22Rv1 (cell line): ENCODE measurements at regions not wholly inside any gene's neighbourhood (a gene's known extent, or its start where the extent isn't known, plus 50 kb on each side); places are given as distances from the start of the nearest gene placed in this dataset.

Source experiments
- ZFX ChIP-seq: fragments of 450-650 bp; IDR thresholded peaks from 2 replicates; pipeline ENCODE4 v1.6.1; 2017; ENCODE audit warnings: antibody characterized with exemption, borderline replicate concordance
- TF ChIP-seq, protein P1 (sequence below): fragments of 450-650 bp; IDR thresholded peaks from 2 replicates; pipeline ENCODE4 v1.5.1; 2017; ENCODE audit warnings: mild to moderate bottlenecking

- TF ChIP-seq, protein P1, sequence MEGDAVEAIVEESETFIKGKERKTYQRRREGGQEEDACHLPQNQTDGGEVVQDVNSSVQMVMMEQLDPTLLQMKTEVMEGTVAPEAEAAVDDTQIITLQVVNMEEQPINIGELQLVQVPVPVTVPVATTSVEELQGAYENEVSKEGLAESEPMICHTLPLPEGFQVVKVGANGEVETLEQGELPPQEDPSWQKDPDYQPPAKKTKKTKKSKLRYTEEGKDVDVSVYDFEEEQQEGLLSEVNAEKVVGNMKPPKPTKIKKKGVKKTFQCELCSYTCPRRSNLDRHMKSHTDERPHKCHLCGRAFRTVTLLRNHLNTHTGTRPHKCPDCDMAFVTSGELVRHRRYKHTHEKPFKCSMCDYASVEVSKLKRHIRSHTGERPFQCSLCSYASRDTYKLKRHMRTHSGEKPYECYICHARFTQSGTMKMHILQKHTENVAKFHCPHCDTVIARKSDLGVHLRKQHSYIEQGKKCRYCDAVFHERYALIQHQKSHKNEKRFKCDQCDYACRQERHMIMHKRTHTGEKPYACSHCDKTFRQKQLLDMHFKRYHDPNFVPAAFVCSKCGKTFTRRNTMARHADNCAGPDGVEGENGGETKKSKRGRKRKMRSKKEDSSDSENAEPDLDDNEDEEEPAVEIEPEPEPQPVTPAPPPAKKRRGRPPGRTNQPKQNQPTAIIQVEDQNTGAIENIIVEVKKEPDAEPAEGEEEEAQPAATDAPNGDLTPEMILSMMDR, result no peak
- no peak for TF ChIP-seq ZFX
These were observed 174.8 kb upstream of the ANK3 start for GRCh38 chr10:60564475-60564874.
